ENCODE measurements at regions not wholly inside any gene's neighbourhood (a gene's known extent, or its start where the extent isn't known, plus 50 kb on each side); places are given as distances from the start of the nearest gene placed in this dataset.
A peak's percentile ranks its signal among the peaks of the same experiment; 100 is the strongest.

DNA sequence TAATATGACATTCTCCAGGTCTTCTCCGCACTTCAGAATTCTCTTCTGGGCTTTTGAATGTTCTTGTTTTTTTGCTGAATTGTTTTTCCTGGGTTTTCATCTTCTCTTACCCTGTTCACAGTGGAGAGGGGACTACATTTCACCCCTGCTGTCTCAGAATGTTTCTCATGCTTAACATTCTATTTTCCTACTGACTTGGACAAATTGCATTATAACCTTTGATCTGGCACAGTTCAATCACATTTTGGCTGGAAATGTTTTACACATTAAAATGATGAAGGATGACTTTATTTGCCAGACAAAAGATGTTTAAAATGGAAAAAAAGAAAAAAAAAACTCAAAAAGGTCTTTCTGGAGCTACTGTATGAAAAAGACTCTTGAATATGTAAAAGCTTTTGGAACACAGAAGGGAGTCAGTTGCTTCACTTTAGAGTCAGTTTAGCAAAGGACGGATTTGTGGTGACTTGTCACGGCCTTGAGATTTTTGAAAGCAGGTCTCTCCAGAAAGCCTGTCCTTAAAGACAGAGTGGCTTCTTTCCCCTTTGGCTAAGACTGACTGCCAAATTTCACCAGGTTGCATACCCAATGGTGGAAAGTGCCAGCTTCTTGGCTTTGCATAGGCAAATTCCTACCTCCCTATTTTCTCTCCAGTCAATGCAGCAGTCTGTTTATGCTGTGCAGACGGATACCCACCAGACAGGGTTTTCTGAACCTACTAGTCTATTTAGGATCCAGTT is 401.0 kb upstream of the TBL1XR1 start:
- Histone ChIP-seq H3K4me1 (peaks cover 91% of the 10 kb centered on the region), H3K4me3 (peak overlapping the region; percentile 22), H3K9me3 (no peaks in the 10 kb centered on the region), H3K36me3 (no peaks in the 10 kb centered on the region), H3K27me3 (no peaks in the 10 kb centered on the region), H3K27ac (peak overlapping the region; percentile 89)
- TF ChIP-seq POLR2A (IDR thresholded peaks at IDR 0.05) (no peak), CTCF (IDR thresholded peaks at IDR 0.05) (no peak), EP300 (IDR thresholded peaks at IDR 0.05) (no peak), POLR2AphosphoS5 (IDR thresholded peaks at IDR 0.05) (no peak)
- 40% methylated on average over 4 of the region's 4 CpGs for WGBS
- DNase-seq (ENCODE audit: low spot score in 2 of 2), result no peak

DNA sequence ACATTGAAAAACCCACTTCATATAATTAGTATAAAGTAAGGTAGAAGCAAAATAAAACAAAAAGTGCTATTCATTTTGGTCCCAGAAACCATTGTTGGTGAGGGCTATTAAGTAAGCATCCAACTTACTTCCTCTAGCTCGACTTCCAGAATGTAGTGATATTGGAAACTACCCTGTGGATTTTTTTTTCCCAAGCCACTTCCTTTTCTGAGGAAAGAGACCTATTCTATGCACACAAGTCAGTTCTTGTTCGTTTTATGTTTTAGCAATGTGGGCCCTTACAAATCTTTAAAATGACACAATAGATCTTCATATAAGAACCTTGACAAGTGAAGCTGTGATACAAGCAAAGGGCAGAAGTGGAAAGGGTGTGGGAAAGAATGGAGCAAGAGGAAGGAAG is 402.0 kb upstream of the TBL1XR1 start:
- 54% methylated on average over 2 of the region's 2 CpGs for WGBS
- H3K27me3 ChIP-seq, result no peaks in the 10 kb centered on the region
- TF ChIP-seq POLR2A (IDR thresholded peaks at IDR 0.05) (no peak), POLR2AphosphoS5 (IDR thresholded peaks at IDR 0.05) (no peak), EP300 (IDR thresholded peaks at IDR 0.05) (no peak), CTCF (IDR thresholded peaks at IDR 0.05) (no peak)
- no peaks in the 10 kb centered on the region for H3K36me3 ChIP-seq
- H3K9me3 ChIP-seq, result no peaks in the 10 kb centered on the region
- no peak overlapping the region for H3K4me3 ChIP-seq
- peak overlapping the region; percentile 89 for H3K27ac ChIP-seq
- DNase-seq (ENCODE audit: low spot score in 2 of 2), result no peak
- peaks cover 87% of the 10 kb centered on the region for H3K4me1 ChIP-seq

DNA sequence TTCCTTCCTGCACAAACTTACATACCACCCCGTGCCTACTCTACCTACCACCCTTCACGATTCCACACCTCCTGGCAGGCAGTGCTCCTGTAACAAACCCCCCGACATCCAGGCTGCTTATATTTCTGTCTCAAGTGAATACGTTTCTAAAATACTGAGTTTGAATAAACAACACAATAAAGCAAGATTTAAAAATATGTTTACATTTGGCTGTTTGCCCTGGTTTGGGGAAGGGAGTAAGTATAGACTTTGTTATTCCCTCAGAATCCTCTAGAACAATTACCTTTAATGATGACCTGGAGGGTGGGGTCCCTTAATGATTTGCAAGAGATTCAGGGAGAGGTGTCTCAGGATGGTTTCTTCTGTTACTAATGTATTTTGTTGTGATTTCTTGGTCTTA is 402.6 kb upstream of the TBL1XR1 start:
- WGBS, result 88% methylated on average over 4 of the region's 4 CpGs
- H3K4me1 ChIP-seq, result peaks cover 83% of the 10 kb centered on the region

GRCh38 chr3:177600411-177600810 is 403.1 kb upstream of the TBL1XR1 start:
- DNase-seq (ENCODE audit: low spot score in 2 of 2), result no peak
- WGBS, result 92% methylated on average over 2 of the region's 2 CpGs
- H3K36me3 ChIP-seq, result no peaks in the 10 kb centered on the region
- TF ChIP-seq CTCF (IDR thresholded peaks at IDR 0.05) (no peak), POLR2A (IDR thresholded peaks at IDR 0.05) (no peak), EP300 (IDR thresholded peaks at IDR 0.05) (no peak), POLR2AphosphoS5 (IDR thresholded peaks at IDR 0.05) (no peak)
- no peaks in the 10 kb centered on the region for H3K9me3 ChIP-seq
- no peak overlapping the region for H3K27ac ChIP-seq
- no peak overlapping the region for H3K4me3 ChIP-seq
- H3K4me1 ChIP-seq, result peaks cover 79% of the 10 kb centered on the region
- no peaks in the 10 kb centered on the region for H3K27me3 ChIP-seq

More for the DNA sequence above, 402.6 kb upstream of the TBL1XR1 start:
- H3K27ac ChIP-seq, result no peak overlapping the region
- no peaks in the 10 kb centered on the region for H3K36me3 ChIP-seq
- H3K27me3 ChIP-seq, result no peaks in the 10 kb centered on the region
- no peak for DNase-seq (ENCODE audit: low spot score in 2 of 2)
- no peaks in the 10 kb centered on the region for H3K9me3 ChIP-seq
- TF ChIP-seq POLR2AphosphoS5 (IDR thresholded peaks at IDR 0.05) (no peak), CTCF (IDR thresholded peaks at IDR 0.05) (no peak)
- no peak overlapping the region for H3K4me3 ChIP-seq

- H3K4me3 ChIP-seq, result no peak overlapping the region
These were observed 403.9 kb upstream of the TBL1XR1 start for GRCh38 chr3:177601152-177601551.

More at GRCh38 chr3:177601152-177601551, 403.9 kb upstream of the TBL1XR1 start:
- no peak for DNase-seq (ENCODE audit: low spot score in 2 of 2)
- peaks cover 73% of the 10 kb centered on the region for H3K4me1 ChIP-seq
- no peaks in the 10 kb centered on the region for H3K36me3 ChIP-seq
- H3K27ac ChIP-seq, result no peak overlapping the region
- TF ChIP-seq CTCF (IDR thresholded peaks at IDR 0.05), result no peak
- no peak for TF ChIP-seq EP300 (IDR thresholded peaks at IDR 0.05)
- TF ChIP-seq POLR2A (IDR thresholded peaks at IDR 0.05), result no peak
- no peak for TF ChIP-seq POLR2AphosphoS5 (IDR thresholded peaks at IDR 0.05)
- H3K27me3 ChIP-seq, result no peaks in the 10 kb centered on the region
- H3K9me3 ChIP-seq, result no peaks in the 10 kb centered on the region
